Naive thymus-derived CD4-positive, alpha-beta T cell (primary cell): ENCODE measurements at regions not wholly inside any gene's neighbourhood (a gene's known extent, or its start where the extent isn't known, plus 50 kb on each side); places are given as distances from the start of the nearest gene placed in this dataset.

Source experiments
- ATAC-seq: fragments of 150-1000 bp; cut with Tn5 transposase; 2 replicates; pipeline ENCODE4 v1.10.0; 2021; ENCODE audit warnings: mild to moderate bottlenecking, moderate library complexity
- CTCF ChIA-PET: fragments of 350-600 bp; sonication (Branson Sonifier 250); formaldehyde crosslinking; loops from one replicate; lab custom pipeline; 2021; ENCODE audit warnings: antibody characterized with exemption; lab: Charles Lee
- POLR2A ChIA-PET: fragments of 350-600 bp; sonication (Branson Sonifier 250); formaldehyde crosslinking; loops from one replicate; lab custom pipeline; 2021; ENCODE audit warnings: antibody characterized with exemption, inconsistent platforms; lab: Charles Lee
- DNase-seq, 9 donors: peaks; one replicate each; pipeline versions ENCODE4 v3.0.0 to v3.0.0-alpha.2; 2020 to 2022; ENCODE audit warnings: mixed read lengths in 1 of 9
- H3K27ac ChIP-seq: one replicate; pipeline ENCODE4 v1.7.0; 2013; ENCODE audit warnings: mild to moderate bottlenecking, low read depth, low read length, moderate library complexity
- H3K27me3 ChIP-seq, 2 donors: one replicate each; pipeline ENCODE4 v1.7.0; 2013; ENCODE audit warnings: low read length in 2 of 2, mild to moderate bottlenecking in 2 of 2, moderate library complexity in 2 of 2; ENCODE audit not compliant: control insufficient read depth in 2 of 2, insufficient read depth in 2 of 2
- H3K36me3 ChIP-seq, 3 experiments: 1 replicate in 2 of 3; 2 replicates in 1 of 3; pipeline ENCODE4 v1.7.0; 2013; ENCODE audit warnings: low read length in 3 of 3, mild to moderate bottlenecking in 3 of 3, moderate library complexity in 1 of 3; ENCODE audit not compliant: insufficient read depth in 3 of 3, control insufficient read depth in 2 of 3
- H3K4me1 ChIP-seq, 2 donors: one replicate each; pipeline ENCODE4 v1.7.0; 2013; ENCODE audit warnings: low read length in 2 of 2, mild to moderate bottlenecking in 2 of 2, moderate library complexity in 1 of 2; ENCODE audit not compliant: control insufficient read depth in 2 of 2, insufficient read depth in 2 of 2
- H3K4me3 ChIP-seq: 2 replicates; pipeline ENCODE4 v1.7.0; 2013; ENCODE audit warnings: mild to moderate bottlenecking, low read length
- H3K9me3 ChIP-seq, 3 experiments: 1 replicate in 2 of 3; 2 replicates in 1 of 3; pipeline ENCODE4 v1.7.0; 2013; ENCODE audit warnings: low read length in 3 of 3; ENCODE audit not compliant: control insufficient read depth in 2 of 3
- H3K27ac Mint-ChIP-seq, 9 donors: one replicate each; pipeline ENCODE4 v1.8.0; 2020 to 2022; ENCODE audit warnings: mixed read lengths in 9 of 9, mild to moderate bottlenecking in 8 of 9, moderate library complexity in 5 of 9, inconsistent platforms in 2 of 9
- H3K27me3 Mint-ChIP-seq, 5 donors: one replicate each; pipeline ENCODE4 v1.8.0; 2021 to 2022; ENCODE audit warnings: mixed read lengths in 5 of 5, mild to moderate bottlenecking in 1 of 5
- H3K36me3 Mint-ChIP-seq, 5 donors: one replicate each; pipeline ENCODE4 v1.8.0; 2020 to 2022; ENCODE audit warnings: mixed read lengths in 5 of 5, mild to moderate bottlenecking in 3 of 5, inconsistent platforms in 1 of 5
- H3K4me1 Mint-ChIP-seq, 7 donors: one replicate each; pipeline ENCODE4 v1.8.0; 2020 to 2022; ENCODE audit warnings: mixed read lengths in 7 of 7, mild to moderate bottlenecking in 3 of 7, inconsistent platforms in 1 of 7
- H3K4me3 Mint-ChIP-seq, 10 donors: one replicate each; pipeline ENCODE4 v1.8.0; 2020 to 2022; ENCODE audit warnings: mild to moderate bottlenecking in 10 of 10, mixed read lengths in 10 of 10, moderate library complexity in 6 of 10, inconsistent platforms in 2 of 10
- H3K9me3 Mint-ChIP-seq, 11 donors: one replicate each; pipeline ENCODE4 v1.8.0; 2020 to 2022; ENCODE audit warnings: mixed read lengths in 11 of 11, mild to moderate bottlenecking in 4 of 11, inconsistent platforms in 1 of 11, moderate library complexity in 1 of 11
- intact Hi-C, 2 donors: fragments of 100-400 bp; cut with micrococcal nuclease; formaldehyde crosslinking; loops; one replicate each; pipeline ENCODE4 v1.15.1; 2023

- ChIA-PET POLR2A (no interaction called here), CTCF (no interaction called here)
- no peak overlapping the region for H3K27ac ChIP-seq
- no peaks in the 10 kb centered on the region for H3K4me1 Mint-ChIP-seq
- H3K36me3 ChIP-seq = no peaks in the 10 kb centered on the region
- no peak overlapping the region for H3K4me3 ChIP-seq
- no peak for DNase-seq
- H3K27me3 ChIP-seq = no peaks in the 10 kb centered on the region
- no peaks in the 10 kb centered on the region for H3K9me3 ChIP-seq
- no peak overlapping the region for H3K4me3 Mint-ChIP-seq
- H3K27me3 Mint-ChIP-seq = no peaks in the 10 kb centered on the region
- intact Hi-C loops = no loop called here
- no peaks in the 10 kb centered on the region for H3K36me3 Mint-ChIP-seq
- ATAC-seq = no peak
- no peak overlapping the region for H3K27ac Mint-ChIP-seq
- H3K4me1 ChIP-seq = no peaks in the 10 kb centered on the region
- peaks cover 0 to 13% (median 0%) of the 10 kb centered on the region in 11 donors for H3K9me3 Mint-ChIP-seq
These were observed 590.6 kb upstream of the NETO1 start for GRCh38 chr18:73458186-73458964.

- ChIA-PET POLR2A (no interaction called here), CTCF (no interaction called here)
- no peaks in the 10 kb centered on the region for H3K27me3 ChIP-seq
- H3K27ac ChIP-seq = no peak overlapping the region
- ATAC-seq = no peak
- H3K27me3 Mint-ChIP-seq = no peaks in the 10 kb centered on the region
- H3K4me1 Mint-ChIP-seq = no peaks in the 10 kb centered on the region
- no peaks in the 10 kb centered on the region for H3K36me3 ChIP-seq
- intact Hi-C loops = no loop called here
- peaks cover 0 to 13% (median 4%) of the 10 kb centered on the region in 11 donors for H3K9me3 Mint-ChIP-seq
- H3K27ac Mint-ChIP-seq = no peak overlapping the region
- H3K36me3 Mint-ChIP-seq = no peaks in the 10 kb centered on the region
- no peak overlapping the region for H3K4me3 Mint-ChIP-seq
- no peaks in the 10 kb centered on the region for H3K4me1 ChIP-seq
- no peak for DNase-seq
- no peak overlapping the region for H3K4me3 ChIP-seq
- H3K9me3 ChIP-seq = no peaks in the 10 kb centered on the region
These were observed 588.9 kb upstream of the NETO1 start for GRCh38 chr18:73456643-73457042.

- Mint-ChIP-seq H3K4me3 (no peak overlapping the region), H3K9me3 (peaks cover 3 to 22% (median 9%) of the 10 kb centered on the region in 11 donors), H3K4me1 (no peaks in the 10 kb centered on the region), H3K36me3 (peaks cover 0 to 3% (median 0%) of the 10 kb centered on the region in 5 donors), H3K27me3 (no peaks in the 10 kb centered on the region), H3K27ac (no peak overlapping the region)
- no peaks in the 10 kb centered on the region for H3K27me3 ChIP-seq
- H3K4me1 ChIP-seq = no peaks in the 10 kb centered on the region
- DNase-seq (no peak), ATAC-seq (no peak)
- ChIA-PET CTCF (no interaction called here), POLR2A (no interaction called here)
- H3K27ac ChIP-seq = no peak overlapping the region
- intact Hi-C loops = no loop called here
- no peaks in the 10 kb centered on the region for H3K9me3 ChIP-seq
- no peak overlapping the region for H3K4me3 ChIP-seq
- H3K36me3 ChIP-seq = no peaks in the 10 kb centered on the region
These were observed 585.1 kb upstream of the NETO1 start for GRCh38 chr18:73452866-73453265.

GRCh38 chr18:73446502-73446901 is 578.7 kb upstream of the NETO1 start:
- Mint-ChIP-seq H3K4me3 (no peak overlapping the region), H3K9me3 (peaks cover 0 to 15% (median 7%) of the 10 kb centered on the region in 11 donors), H3K27ac (no peak overlapping the region), H3K36me3 (peaks cover 0 to 3% (median 0%) of the 10 kb centered on the region in 5 donors), H3K4me1 (no peaks in the 10 kb centered on the region), H3K27me3 (no peaks in the 10 kb centered on the region)
- DNase-seq (no peak), ATAC-seq (no peak)
- intact Hi-C loops = no loop called here
- Histone ChIP-seq H3K36me3 (no peaks in the 10 kb centered on the region), H3K27me3 (no peaks in the 10 kb centered on the region), H3K4me1 (no peaks in the 10 kb centered on the region), H3K27ac (no peak overlapping the region), H3K4me3 (no peak overlapping the region), H3K9me3 (no peaks in the 10 kb centered on the region)
- ChIA-PET CTCF (no interaction called here), POLR2A (no interaction called here)

- Histone ChIP-seq H3K27me3 (no peaks in the 10 kb centered on the region), H3K4me1 (no peaks in the 10 kb centered on the region), H3K9me3 (no peaks in the 10 kb centered on the region), H3K4me3 (no peak overlapping the region), H3K27ac (no peak overlapping the region), H3K36me3 (no peaks in the 10 kb centered on the region)
- ChIA-PET POLR2A (no interaction called here), CTCF (no interaction called here)
- Mint-ChIP-seq H3K27me3 (no peaks in the 10 kb centered on the region), H3K9me3 (peaks cover 0 to 15% (median 1%) of the 10 kb centered on the region in 11 donors), H3K36me3 (no peaks in the 10 kb centered on the region), H3K27ac (no peak overlapping the region), H3K4me3 (no peak overlapping the region), H3K4me1 (no peaks in the 10 kb centered on the region)
- DNase-seq (no peak), ATAC-seq (no peak)
- intact Hi-C loops = no loop called here
These were observed 563.8 kb upstream of the NETO1 start for GRCh38 chr18:73431620-73432019.

- ATAC-seq = no peak
- Mint-ChIP-seq H3K27me3 (no peaks in the 10 kb centered on the region), H3K9me3 (peaks cover 0 to 14% (median 3%) of the 10 kb centered on the region in 11 donors), H3K36me3 (no peaks in the 10 kb centered on the region), H3K4me3 (no peak overlapping the region), H3K27ac (no peak overlapping the region), H3K4me1 (no peaks in the 10 kb centered on the region)
- Histone ChIP-seq H3K27me3 (no peaks in the 10 kb centered on the region), H3K27ac (no peak overlapping the region), H3K4me3 (no peak overlapping the region), H3K4me1 (no peaks in the 10 kb centered on the region), H3K9me3 (no peaks in the 10 kb centered on the region), H3K36me3 (no peaks in the 10 kb centered on the region)
- intact Hi-C loops = no loop called here
- ChIA-PET POLR2A (no interaction called here), CTCF (no interaction called here)
- DNase-seq = no peak
These were observed 553.2 kb upstream of the NETO1 start for GRCh38 chr18:73421010-73421409.

GRCh38 chr18:73419531-73419930 is 551.7 kb upstream of the NETO1 start:
- no peaks in the 10 kb centered on the region for H3K27me3 ChIP-seq
- Mint-ChIP-seq H3K4me1 (no peaks in the 10 kb centered on the region), H3K36me3 (no peaks in the 10 kb centered on the region), H3K27me3 (no peaks in the 10 kb centered on the region), H3K4me3 (no peak overlapping the region), H3K27ac (no peak overlapping the region), H3K9me3 (peaks cover 0 to 11% (median 4%) of the 10 kb centered on the region in 11 donors)
- CTCF ChIA-PET = no interaction called here
- ATAC-seq (no peak), DNase-seq (no peak)
- no peaks in the 10 kb centered on the region for H3K9me3 ChIP-seq
- no peaks in the 10 kb centered on the region for H3K4me1 ChIP-seq
- no peaks in the 10 kb centered on the region for H3K36me3 ChIP-seq
- no peak overlapping the region for H3K27ac ChIP-seq
- intact Hi-C loops = no loop called here
- POLR2A ChIA-PET = no interaction called here
- no peak overlapping the region for H3K4me3 ChIP-seq
